HL-60 (cell line): ENCODE measurements at regions not wholly inside any gene's neighbourhood (a gene's known extent, or its start where the extent isn't known, plus 50 kb on each side); places are given as distances from the start of the nearest gene placed in this dataset.

Source experiments
- CTCF ChIP-seq: IDR thresholded peaks from one replicate; pipeline ENCODE4 v1.5.1; 2011; ENCODE audit warnings: low read length, control low read depth, inconsistent platforms; ENCODE audit not compliant: insufficient read depth
- GABPA ChIP-seq: IDR thresholded peaks from 2 replicates; pipeline ENCODE4 v1.6.1; 2012; ENCODE audit warnings: low read depth
- POLR2AphosphoS5 ChIP-seq: IDR thresholded peaks from 2 replicates; pipeline ENCODE4 v1.6.1; 2012; ENCODE audit warnings: low read depth

GRCh38 chr20:40814631-40814960, 125.6 kb upstream of the MAFB start:
- TF ChIP-seq CTCF (no peak), GABPA (no peak), POLR2AphosphoS5 (no peak)
